ENCODE measurements at regions not wholly inside any gene's neighbourhood (a gene's known extent, or its start where the extent isn't known, plus 50 kb on each side); places are given as distances from the start of the nearest gene placed in this dataset.

DNA sequence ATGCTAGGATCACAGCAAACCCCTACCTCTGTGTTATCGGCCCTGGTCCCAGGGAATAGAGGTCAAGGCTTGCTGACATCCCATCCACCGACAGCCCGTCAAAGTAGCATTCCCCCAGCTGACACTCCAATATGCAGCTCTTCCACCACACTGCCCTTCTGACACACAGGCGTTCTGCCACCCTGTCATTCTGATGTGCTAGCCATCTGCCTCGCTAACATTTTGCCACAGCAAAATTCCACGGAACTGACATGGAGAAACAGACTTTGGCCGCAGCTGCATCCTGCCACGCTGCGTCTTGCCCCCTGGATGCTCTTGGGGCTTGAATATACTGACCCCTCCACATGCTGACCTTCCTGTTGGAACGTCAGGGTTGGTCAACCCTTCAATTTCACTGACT is 163.2 kb upstream of the CSF3R start:
- Histone ChIP-seq H3K27me3 (ENCODE audit: control insufficient read depth in 4 of 4, insufficient read depth in 4 of 4, low read length in 3 of 4) (peaks cover 0 to 4% (median under 1%) of the 10 kb centered on the region in 4 donors), H3K9ac (ENCODE audit: low read depth in 1 of 2, low read length in 2 of 2) (no peak overlapping the region), H3K36me3 (ENCODE audit: control insufficient read depth in 4 of 4, insufficient read depth in 3 of 4, low read depth in 1 of 4, low read length in 3 of 4) (no peaks in the 10 kb centered on the region), H3K9me3 (ENCODE audit: control insufficient read depth in 4 of 4, low read length in 3 of 4) (no peaks in the 10 kb centered on the region), H3K4me1 (ENCODE audit: control insufficient read depth in 4 of 4, insufficient read depth in 4 of 4, low read length in 3 of 4) (no peaks in the 10 kb centered on the region), H3K4me3 (ENCODE audit: low read depth in 1 of 3, low read length in 3 of 3) (no peak overlapping the region), H3K27ac (ENCODE audit: low read depth in 1 of 2, low read length in 2 of 2) (no peak overlapping the region)
- no peak for DNase-seq (ENCODE audit: low spot score)
- TF ChIP-seq FOXA1 (IDR thresholded peaks at IDR 0.05) (no peak), HNF4A (conservative IDR thresholded peaks at IDR 0.05) (no peak), NR2F2 (IDR thresholded peaks at IDR 0.05) (no peak), HNF4G (IDR thresholded peaks at IDR 0.05) (no peak), SP1 (IDR thresholded peaks at IDR 0.05) (no peak), JUND (IDR thresholded peaks at IDR 0.05) (no peak)
- TF ChIP-seq, protein P1, sequence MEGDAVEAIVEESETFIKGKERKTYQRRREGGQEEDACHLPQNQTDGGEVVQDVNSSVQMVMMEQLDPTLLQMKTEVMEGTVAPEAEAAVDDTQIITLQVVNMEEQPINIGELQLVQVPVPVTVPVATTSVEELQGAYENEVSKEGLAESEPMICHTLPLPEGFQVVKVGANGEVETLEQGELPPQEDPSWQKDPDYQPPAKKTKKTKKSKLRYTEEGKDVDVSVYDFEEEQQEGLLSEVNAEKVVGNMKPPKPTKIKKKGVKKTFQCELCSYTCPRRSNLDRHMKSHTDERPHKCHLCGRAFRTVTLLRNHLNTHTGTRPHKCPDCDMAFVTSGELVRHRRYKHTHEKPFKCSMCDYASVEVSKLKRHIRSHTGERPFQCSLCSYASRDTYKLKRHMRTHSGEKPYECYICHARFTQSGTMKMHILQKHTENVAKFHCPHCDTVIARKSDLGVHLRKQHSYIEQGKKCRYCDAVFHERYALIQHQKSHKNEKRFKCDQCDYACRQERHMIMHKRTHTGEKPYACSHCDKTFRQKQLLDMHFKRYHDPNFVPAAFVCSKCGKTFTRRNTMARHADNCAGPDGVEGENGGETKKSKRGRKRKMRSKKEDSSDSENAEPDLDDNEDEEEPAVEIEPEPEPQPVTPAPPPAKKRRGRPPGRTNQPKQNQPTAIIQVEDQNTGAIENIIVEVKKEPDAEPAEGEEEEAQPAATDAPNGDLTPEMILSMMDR (IDR thresholded peaks at IDR 0.05; ENCODE audit: low read depth, low read length, missing input control) = no peak
- TF ChIP-seq, protein P2, sequence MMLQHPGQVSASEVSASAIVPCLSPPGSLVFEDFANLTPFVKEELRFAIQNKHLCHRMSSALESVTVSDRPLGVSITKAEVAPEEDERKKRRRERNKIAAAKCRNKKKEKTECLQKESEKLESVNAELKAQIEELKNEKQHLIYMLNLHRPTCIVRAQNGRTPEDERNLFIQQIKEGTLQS (IDR thresholded peaks at IDR 0.05) = no peak
- 72% methylated on average over 10 of the region's 10 CpGs for WGBS

GRCh38 chr1:36644556-36644955 is 161.8 kb upstream of the CSF3R start:
- TF ChIP-seq, protein P3, sequence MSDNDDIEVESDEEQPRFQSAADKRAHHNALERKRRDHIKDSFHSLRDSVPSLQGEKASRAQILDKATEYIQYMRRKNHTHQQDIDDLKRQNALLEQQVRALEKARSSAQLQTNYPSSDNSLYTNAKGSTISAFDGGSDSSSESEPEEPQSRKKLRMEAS (IDR thresholded peaks at IDR 0.05) = no peak
- no peak for TF ChIP-seq YY1 (IDR thresholded peaks at IDR 0.05)
- TF ChIP-seq NR2F2 (IDR thresholded peaks at IDR 0.05) = no peak
- TF ChIP-seq TAF1 (conservative IDR thresholded peaks at IDR 0.05) = no peak
- TF ChIP-seq REST (IDR thresholded peaks at IDR 0.05) = no peak
- TF ChIP-seq, protein P1 (IDR thresholded peaks at IDR 0.05; ENCODE audit: low read depth, low read length, missing input control) = no peak
- no peak for TF ChIP-seq RXRA (IDR thresholded peaks at IDR 0.05)
- TF ChIP-seq FOXA2 (IDR thresholded peaks at IDR 0.05) = no peak
- TF ChIP-seq EGR1 (IDR thresholded peaks at IDR 0.05; ENCODE audit: low read depth in 2 of 2) = no peak
- TF ChIP-seq, protein P2 (IDR thresholded peaks at IDR 0.05) = no peak
- no peak for TF ChIP-seq JUND (IDR thresholded peaks at IDR 0.05)
- TF ChIP-seq, protein P4, sequence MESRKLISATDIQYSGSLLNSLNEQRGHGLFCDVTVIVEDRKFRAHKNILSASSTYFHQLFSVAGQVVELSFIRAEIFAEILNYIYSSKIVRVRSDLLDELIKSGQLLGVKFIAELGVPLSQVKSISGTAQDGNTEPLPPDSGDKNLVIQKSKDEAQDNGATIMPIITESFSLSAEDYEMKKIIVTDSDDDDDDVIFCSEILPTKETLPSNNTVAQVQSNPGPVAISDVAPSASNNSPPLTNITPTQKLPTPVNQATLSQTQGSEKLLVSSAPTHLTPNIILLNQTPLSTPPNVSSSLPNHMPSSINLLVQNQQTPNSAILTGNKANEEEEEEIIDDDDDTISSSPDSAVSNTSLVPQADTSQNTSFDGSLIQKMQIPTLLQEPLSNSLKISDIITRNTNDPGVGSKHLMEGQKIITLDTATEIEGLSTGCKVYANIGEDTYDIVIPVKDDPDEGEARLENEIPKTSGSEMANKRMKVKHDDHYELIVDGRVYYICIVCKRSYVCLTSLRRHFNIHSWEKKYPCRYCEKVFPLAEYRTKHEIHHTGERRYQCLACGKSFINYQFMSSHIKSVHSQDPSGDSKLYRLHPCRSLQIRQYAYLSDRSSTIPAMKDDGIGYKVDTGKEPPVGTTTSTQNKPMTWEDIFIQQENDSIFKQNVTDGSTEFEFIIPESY (IDR thresholded peaks at IDR 0.05) = no peak
- no peak for TF ChIP-seq SP1 (IDR thresholded peaks at IDR 0.05)
- TF ChIP-seq HNF4G (IDR thresholded peaks at IDR 0.05) = no peak
- TF ChIP-seq FOXA1 (IDR thresholded peaks at IDR 0.05) = no peak
- no peak for TF ChIP-seq HNF4A (conservative IDR thresholded peaks at IDR 0.05)
- WGBS = 85% methylated on average over 7 of the region's 7 CpGs
- Histone ChIP-seq H3K27me3 (ENCODE audit: control insufficient read depth in 4 of 4, insufficient read depth in 4 of 4, low read length in 3 of 4) (peaks cover 0 to 4% (median under 1%) of the 10 kb centered on the region in 4 donors), H3K36me3 (ENCODE audit: control insufficient read depth in 4 of 4, insufficient read depth in 3 of 4, low read depth in 1 of 4, low read length in 3 of 4) (no peaks in the 10 kb centered on the region), H3K9ac (ENCODE audit: low read depth in 1 of 2, low read length in 2 of 2) (no peak overlapping the region), H3K9me3 (ENCODE audit: control insufficient read depth in 4 of 4, low read length in 3 of 4) (no peaks in the 10 kb centered on the region), H3K4me1 (ENCODE audit: control insufficient read depth in 4 of 4, insufficient read depth in 4 of 4, low read length in 3 of 4) (no peaks in the 10 kb centered on the region), H3K4me3 (ENCODE audit: low read depth in 1 of 3, low read length in 3 of 3) (no peak overlapping the region), H3K27ac (ENCODE audit: low read depth in 1 of 2, low read length in 2 of 2) (no peak overlapping the region)
- no peak for DNase-seq (ENCODE audit: low spot score)

Data from liver (tissue), 8 donors.